ENCODE measurements at regions not wholly inside any gene's neighbourhood (a gene's known extent, or its start where the extent isn't known, plus 50 kb on each side); places are given as distances from the start of the nearest gene placed in this dataset.

GRCh38 chr15:100803171-100803440 is 76.5 kb upstream of the ALDH1A3 start:
- no peaks in the 10 kb centered on the region for H3K27me3 ChIP-seq (ENCODE audit: insufficient read depth, low read length)
- no peak overlapping the region for H3K4me3 ChIP-seq (replicated peaks in 1 of 2; ENCODE audit: low read depth in 1 of 2, low read length in 2 of 2)
- DNase-seq (ENCODE audit: low read depth, low spot score): no peak
- no peak overlapping the region for H3K4me2 ChIP-seq (ENCODE audit: low read length)
- CTCF ChIA-PET: no interaction called here
- H4K20me1 ChIP-seq (ENCODE audit: insufficient read depth): no peaks in the 10 kb centered on the region
- no peaks in the 10 kb centered on the region for H3K79me2 ChIP-seq (ENCODE audit: insufficient read depth, low read length)
- POLR2A ChIA-PET: no interaction called here
- no TSS peak for BruUV-seq (replicated peaks)
- H3K9me3 ChIP-seq (ENCODE audit: control insufficient read depth in 1 of 2, insufficient read depth in 1 of 2, low read depth in 1 of 2, low read length in 2 of 2): no peaks in the 10 kb centered on the region; a peak in 1 of 4 replicates
- no peak for ATAC-seq
- no peaks in the 10 kb centered on the region for H3K9me2 ChIP-seq (ENCODE audit: insufficient read depth)
- RAD21 ChIA-PET (ENCODE audit: low non-redundant PET in 1 of 2, low total read pairs in 2 of 2, uncharacterized antibody in 2 of 2, unreplicated experiment in 2 of 2): no interaction called here
- H3K36me3 ChIP-seq (ENCODE audit: control insufficient read depth in 1 of 2, insufficient read depth in 2 of 2, low read length in 2 of 2): no peaks in the 10 kb centered on the region
- intact Hi-C loops (cut with micrococcal nuclease): no loop called here
- no peaks in the 10 kb centered on the region; a peak in 1 of 4 replicates for H3K4me1 ChIP-seq (ENCODE audit: control insufficient read depth in 1 of 2, insufficient read depth in 2 of 2, low read length in 2 of 2)
- no peak for TF ChIP-seq SP1 (IDR thresholded peaks at IDR 0.05; ENCODE audit: low read depth)
- no peak for TF ChIP-seq ATF3 (IDR thresholded peaks at IDR 0.05)
- no peak for TF ChIP-seq EGR1 (IDR thresholded peaks at IDR 0.05; ENCODE audit: low read depth)
- no peak for TF ChIP-seq REST (IDR thresholded peaks at IDR 0.05; ENCODE audit: low read depth)
- no peak for TF ChIP-seq CTCF (IDR thresholded peaks at IDR 0.05 in 2 of 3, conservative IDR thresholded peaks at IDR 0.05 in 1 of 3; ENCODE audit: borderline replicate concordance in 1 of 3, insufficient read depth in 1 of 3, low read depth in 2 of 3, low read length in 2 of 3)
- no peak for TF ChIP-seq EZH2phosphoT487 (IDR thresholded peaks at IDR 0.05; ENCODE audit: borderline replicate concordance)
- no peak for TF ChIP-seq JUND (IDR thresholded peaks at IDR 0.05)
- TF ChIP-seq ZFX (IDR thresholded peaks at IDR 0.05): no peak
- no peak for TF ChIP-seq SRF (IDR thresholded peaks at IDR 0.05; ENCODE audit: low read depth)
- no peak for TF ChIP-seq TCF7L2 (IDR thresholded peaks at IDR 0.05; ENCODE audit: borderline replicate concordance, extremely low read depth, insufficient read depth, insufficient read length)
- TF ChIP-seq ZNF274 (IDR thresholded peaks at IDR 0.05; ENCODE audit: low read depth, low read length): no peak
- TF ChIP-seq POLR2AphosphoS5 (IDR thresholded peaks at IDR 0.05; ENCODE audit: low read depth, low read length): no peak
- H3K9ac ChIP-seq (ENCODE audit: low read length): no peak overlapping the region
- H3K27ac ChIP-seq (ENCODE audit: low read depth, low read length): no peak overlapping the region
- H2AFZ ChIP-seq (ENCODE audit: low read depth, low read length, poor library complexity, severe bottlenecking): no peak overlapping the region
